Activated T-helper 1 cell treated with anti-CD3 and anti-CD28 coated beads, Interleukin-2, amount 50 U/mL, for 16 hours (primary cell): ENCODE measurements at regions not wholly inside any gene's neighbourhood (a gene's known extent, or its start where the extent isn't known, plus 50 kb on each side); places are given as distances from the start of the nearest gene placed in this dataset.
"Not testable (repeated sequence)": the region's sequence is repeated elsewhere in the genome, so short reads cannot be mapped to it uniquely, and the experiment has no call there.

Experiments used
- DNase-seq, 2 donors: peaks; one replicate each; pipeline ENCODE4 v3.0.0-alpha.2; 2020; ENCODE audit warnings: low read depth in 1 of 2, low spot score in 1 of 2

- DNase-seq: no peak
Observed at GRCh38 chr3:109784852-109785631, 447.7 kb upstream of the DPPA4 start.

- DNase-seq: no peak
Observed at GRCh38 chr3:109803274-109803673, 465.9 kb upstream of the DPPA4 start.

- no peak for DNase-seq
Observed at GRCh38 chr3:109804697-109805096, 467.4 kb upstream of the DPPA4 start.

GRCh38 chr3:109806929-109807328 lies 469.6 kb upstream of the DPPA4 start:
- peak in 1 of 2 donors; percentile 6 for DNase-seq

GRCh38 chr3:109809513-109809912 lies 472.2 kb upstream of the DPPA4 start:
- DNase-seq: no peak

- no peak for DNase-seq
Observed at GRCh38 chr3:109818081-109818480, 480.7 kb upstream of the DPPA4 start.

GRCh38 chr3:109819734-109820133 lies 482.4 kb upstream of the DPPA4 start:
- no peak for DNase-seq

GRCh38 chr3:109825971-109826810 lies 488.8 kb upstream of the DPPA4 start:
- DNase-seq: no peak

- DNase-seq: no peak
Observed at GRCh38 chr3:109831403-109831802, 494.1 kb upstream of the DPPA4 start.

GRCh38 chr3:109835958-109836357 lies 498.6 kb upstream of the DPPA4 start:
- DNase-seq: no peak

GRCh38 chr3:109851854-109852253 lies 514.5 kb upstream of the DPPA4 start:
- no peak for DNase-seq

GRCh38 chr3:109852283-109852682 lies 514.9 kb upstream of the DPPA4 start:
- DNase-seq: no peak

- DNase-seq: no peak
Observed at GRCh38 chr3:109853077-109853731, 515.9 kb upstream of the DPPA4 start.

GRCh38 chr3:109863701-109864100 lies 526.4 kb upstream of the DPPA4 start:
- DNase-seq: no peak

- no peak for DNase-seq
Observed at GRCh38 chr3:109864452-109864851, 527.1 kb upstream of the DPPA4 start.

- DNase-seq: no peak
Observed at GRCh38 chr3:109869586-109869985, 532.2 kb upstream of the DPPA4 start.

GRCh38 chr3:109874896-109875708 lies 537.8 kb upstream of the DPPA4 start:
- DNase-seq: no peak

GRCh38 chr3:109877616-109878015 lies 540.3 kb upstream of the DPPA4 start:
- DNase-seq: not testable (repeated sequence)

- no peak for DNase-seq
Observed at GRCh38 chr3:109882144-109882543, 544.8 kb upstream of the DPPA4 start.

- no peak for DNase-seq
Observed at GRCh38 chr3:109887293-109887692, 549.9 kb upstream of the DPPA4 start.

GRCh38 chr3:109888026-109888425 lies 550.7 kb upstream of the DPPA4 start:
- DNase-seq: no peak
